Fibroblast of pulmonary artery (primary cell): ENCODE measurements at regions not wholly inside any gene's neighbourhood (a gene's known extent, or its start where the extent isn't known, plus 50 kb on each side); places are given as distances from the start of the nearest gene placed in this dataset.

ENCODE experiments used
- DNase-seq: peaks from one replicate; pipeline ENCODE4 v3.0.0-alpha.2; 2010; ENCODE audit warnings: low read depth
- H3K4me3 ChIP-seq: replicated peaks from 2 replicates; pipeline ENCODE4 v1.5.1; 2011; ENCODE audit warnings: low read depth, mild to moderate bottlenecking, control low read depth, low read length, moderate library complexity
- TF ChIP-seq, protein P1 (sequence below): IDR thresholded peaks from 2 replicates; pipeline ENCODE4 v1.5.1; 2011; ENCODE audit warnings: mild to moderate bottlenecking, control low read depth, low read length, inconsistent platforms; ENCODE audit errors: missing control alignments

DNA sequence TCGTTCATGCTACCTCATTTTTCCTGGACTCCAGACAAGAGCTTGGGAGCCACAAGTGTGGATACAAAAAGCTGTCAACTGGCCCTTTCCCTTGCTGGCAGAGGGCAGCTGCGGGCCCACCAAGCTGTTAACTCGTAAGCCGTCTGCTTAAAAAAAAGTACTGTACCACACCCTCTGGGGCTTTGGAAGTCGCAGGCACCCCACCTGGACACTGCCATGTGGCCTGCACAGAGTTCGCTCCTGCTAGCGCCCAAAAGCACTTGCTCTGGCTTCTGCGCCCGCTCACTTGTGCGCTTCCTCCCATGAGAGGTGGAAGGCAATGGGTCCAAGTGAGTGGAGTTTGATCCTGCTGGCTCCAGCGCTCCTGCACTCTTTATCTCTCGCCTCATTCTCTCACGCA is 476.4 kb upstream of the FSTL5 start:
- TF ChIP-seq, protein P1, sequence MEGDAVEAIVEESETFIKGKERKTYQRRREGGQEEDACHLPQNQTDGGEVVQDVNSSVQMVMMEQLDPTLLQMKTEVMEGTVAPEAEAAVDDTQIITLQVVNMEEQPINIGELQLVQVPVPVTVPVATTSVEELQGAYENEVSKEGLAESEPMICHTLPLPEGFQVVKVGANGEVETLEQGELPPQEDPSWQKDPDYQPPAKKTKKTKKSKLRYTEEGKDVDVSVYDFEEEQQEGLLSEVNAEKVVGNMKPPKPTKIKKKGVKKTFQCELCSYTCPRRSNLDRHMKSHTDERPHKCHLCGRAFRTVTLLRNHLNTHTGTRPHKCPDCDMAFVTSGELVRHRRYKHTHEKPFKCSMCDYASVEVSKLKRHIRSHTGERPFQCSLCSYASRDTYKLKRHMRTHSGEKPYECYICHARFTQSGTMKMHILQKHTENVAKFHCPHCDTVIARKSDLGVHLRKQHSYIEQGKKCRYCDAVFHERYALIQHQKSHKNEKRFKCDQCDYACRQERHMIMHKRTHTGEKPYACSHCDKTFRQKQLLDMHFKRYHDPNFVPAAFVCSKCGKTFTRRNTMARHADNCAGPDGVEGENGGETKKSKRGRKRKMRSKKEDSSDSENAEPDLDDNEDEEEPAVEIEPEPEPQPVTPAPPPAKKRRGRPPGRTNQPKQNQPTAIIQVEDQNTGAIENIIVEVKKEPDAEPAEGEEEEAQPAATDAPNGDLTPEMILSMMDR = no peak
- DNase-seq = no peak
- no peak overlapping the region for H3K4me3 ChIP-seq

DNA sequence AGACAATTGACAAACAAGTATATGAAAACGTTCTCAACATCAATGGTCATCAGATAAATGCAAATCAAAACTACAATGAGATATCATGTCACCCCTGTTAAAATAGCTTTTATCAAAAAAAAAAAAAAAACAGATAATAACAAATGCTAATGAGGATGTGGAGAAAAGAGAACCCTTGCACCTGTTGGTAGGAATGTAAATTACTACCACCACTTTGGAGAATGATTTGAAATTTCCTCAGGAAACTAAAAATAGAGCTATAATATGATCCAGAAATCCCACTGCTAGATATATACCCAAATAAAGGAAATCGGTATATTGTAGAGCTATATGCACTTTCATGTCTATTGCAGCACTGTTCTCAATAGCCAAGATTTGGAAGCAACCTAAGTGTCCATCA is 470.6 kb upstream of the FSTL5 start:
- TF ChIP-seq, protein P1 = no peak
- no peak overlapping the region for H3K4me3 ChIP-seq
- no peak for DNase-seq

DNA sequence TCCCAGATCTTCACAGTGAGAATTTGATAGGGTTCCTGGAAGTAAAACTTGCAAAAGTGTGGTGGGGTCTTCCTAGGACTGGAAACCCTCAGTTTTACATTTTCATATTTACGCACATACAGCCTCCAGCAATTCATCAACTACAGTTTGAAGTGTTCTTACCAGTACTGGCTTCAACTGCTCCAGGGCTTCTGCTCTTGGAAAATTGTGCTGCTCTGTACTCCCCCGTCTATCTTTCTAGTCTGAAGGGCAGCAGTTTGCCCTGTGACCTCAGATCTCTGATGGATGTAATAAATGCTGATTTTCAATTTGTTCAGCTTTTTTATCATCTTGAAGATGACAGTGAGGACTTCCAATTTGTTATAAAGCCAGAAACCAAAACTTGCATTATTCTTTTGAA is 458.9 kb upstream of the FSTL5 start:
- no peak overlapping the region for H3K4me3 ChIP-seq
- no peak for DNase-seq
- TF ChIP-seq, protein P1 = no peak

DNA sequence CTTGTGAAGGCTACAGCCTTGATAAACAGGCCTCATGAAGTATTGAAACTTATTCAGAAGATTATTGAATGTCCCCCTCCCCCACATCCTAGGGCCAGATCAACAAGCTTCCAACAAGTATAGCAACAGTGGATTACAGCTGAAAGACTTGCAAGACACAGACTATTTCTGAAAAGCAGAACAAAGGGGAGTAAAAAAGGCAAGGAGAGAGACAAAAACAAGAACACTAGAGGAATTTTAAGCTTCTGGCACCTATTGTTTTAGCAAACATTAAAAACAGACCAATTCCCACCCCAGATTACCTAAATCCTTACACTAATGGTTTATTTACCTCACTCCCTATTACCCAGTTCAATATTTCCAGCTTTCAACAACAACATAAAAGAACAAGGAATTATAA is 446.3 kb upstream of the FSTL5 start:
- no peak overlapping the region for H3K4me3 ChIP-seq
- TF ChIP-seq, protein P1 = no peak
- DNase-seq = no peak

DNA sequence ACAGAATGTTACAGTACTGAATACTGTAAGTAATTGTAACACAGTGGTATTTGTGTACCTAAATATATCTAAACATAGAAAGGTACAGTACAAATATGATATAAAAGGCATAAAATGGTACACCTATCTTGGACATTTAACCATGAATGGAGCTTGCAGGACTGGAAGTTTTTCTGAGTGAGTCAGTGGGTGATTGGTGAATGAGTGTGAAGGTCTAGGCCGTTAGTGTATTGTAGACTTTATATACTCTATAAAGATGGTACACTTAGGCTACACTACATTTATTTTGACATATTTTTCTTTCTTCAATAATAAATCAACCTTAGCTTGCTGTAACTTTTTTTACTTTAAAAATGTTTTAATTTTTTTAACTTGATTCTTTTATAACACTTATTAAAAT is 422.5 kb upstream of the FSTL5 start:
- TF ChIP-seq, protein P1 = no peak
- H3K4me3 ChIP-seq = no peak overlapping the region
- no peak for DNase-seq

DNA sequence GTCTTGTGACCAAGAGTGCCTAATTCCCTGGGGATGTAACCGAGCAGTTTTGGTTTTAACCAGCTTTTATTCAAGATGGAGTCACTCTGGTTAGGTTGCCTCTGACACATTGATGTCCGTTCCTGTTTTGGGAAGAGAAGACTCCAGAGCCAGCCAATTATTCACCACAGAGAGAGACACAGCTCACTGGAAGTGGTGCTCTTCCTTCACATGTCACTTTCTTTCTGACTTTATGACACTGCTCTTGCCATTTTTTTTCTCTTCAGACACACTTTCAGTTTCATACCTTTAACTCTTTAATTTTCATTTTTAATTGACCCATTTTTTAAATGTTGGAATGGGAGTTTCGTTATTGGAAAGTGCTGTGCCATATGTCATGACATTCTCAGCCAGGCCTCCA is 418.4 kb upstream of the FSTL5 start:
- no peak overlapping the region for H3K4me3 ChIP-seq
- no peak for DNase-seq
- TF ChIP-seq, protein P1 = no peak

DNA sequence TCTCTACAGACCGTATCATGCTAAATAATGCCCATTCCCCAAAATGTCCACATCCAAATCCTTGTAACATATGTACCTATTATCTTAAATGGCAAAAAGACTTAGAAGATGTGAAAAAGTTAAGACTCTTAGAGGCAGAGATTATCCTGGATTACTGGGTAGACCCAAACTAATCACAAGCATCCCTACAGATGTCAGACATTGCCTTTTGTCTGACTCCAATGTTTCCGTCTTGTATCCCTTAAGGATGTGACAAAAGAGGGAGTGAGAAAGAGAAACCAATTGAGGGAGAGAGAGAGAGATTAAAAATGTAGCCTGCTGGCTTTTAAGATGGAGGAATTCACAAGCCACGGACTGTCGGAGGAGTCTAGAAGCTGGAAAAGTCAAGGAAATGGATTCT is 401.9 kb upstream of the FSTL5 start:
- DNase-seq = no peak
- no peak overlapping the region for H3K4me3 ChIP-seq
- TF ChIP-seq, protein P1 = no peak
